PC-3 (cell line): ENCODE measurements at regions not wholly inside any gene's neighbourhood (a gene's known extent, or its start where the extent isn't known, plus 50 kb on each side); places are given as distances from the start of the nearest gene placed in this dataset.

Source experiments
- CTCF ChIP-seq: fragments of 300-600 bp; sonication (generic); conservative IDR thresholded peaks from 2 replicates; pipeline ENCODE4 v1.5.1; 2017; ENCODE audit warnings: antibody characterized with exemption, low read depth, mild to moderate bottlenecking, low read length
- EZH2 ChIP-seq: fragments of 300-600 bp; sonication (generic); IDR thresholded peaks from one replicate; pipeline ENCODE4 v1.6.1; 2017; ENCODE audit warnings: antibody characterized with exemption, mild to moderate bottlenecking, low read length; ENCODE audit not compliant: unreplicated experiment
- EZH2phosphoT487 ChIP-seq: fragments of 300-600 bp; sonication (generic); IDR thresholded peaks from 2 replicates; pipeline ENCODE4 v1.6.1; 2018; ENCODE audit warnings: mild to moderate bottlenecking, antibody characterized with exemption, low read length, borderline replicate concordance

DNA sequence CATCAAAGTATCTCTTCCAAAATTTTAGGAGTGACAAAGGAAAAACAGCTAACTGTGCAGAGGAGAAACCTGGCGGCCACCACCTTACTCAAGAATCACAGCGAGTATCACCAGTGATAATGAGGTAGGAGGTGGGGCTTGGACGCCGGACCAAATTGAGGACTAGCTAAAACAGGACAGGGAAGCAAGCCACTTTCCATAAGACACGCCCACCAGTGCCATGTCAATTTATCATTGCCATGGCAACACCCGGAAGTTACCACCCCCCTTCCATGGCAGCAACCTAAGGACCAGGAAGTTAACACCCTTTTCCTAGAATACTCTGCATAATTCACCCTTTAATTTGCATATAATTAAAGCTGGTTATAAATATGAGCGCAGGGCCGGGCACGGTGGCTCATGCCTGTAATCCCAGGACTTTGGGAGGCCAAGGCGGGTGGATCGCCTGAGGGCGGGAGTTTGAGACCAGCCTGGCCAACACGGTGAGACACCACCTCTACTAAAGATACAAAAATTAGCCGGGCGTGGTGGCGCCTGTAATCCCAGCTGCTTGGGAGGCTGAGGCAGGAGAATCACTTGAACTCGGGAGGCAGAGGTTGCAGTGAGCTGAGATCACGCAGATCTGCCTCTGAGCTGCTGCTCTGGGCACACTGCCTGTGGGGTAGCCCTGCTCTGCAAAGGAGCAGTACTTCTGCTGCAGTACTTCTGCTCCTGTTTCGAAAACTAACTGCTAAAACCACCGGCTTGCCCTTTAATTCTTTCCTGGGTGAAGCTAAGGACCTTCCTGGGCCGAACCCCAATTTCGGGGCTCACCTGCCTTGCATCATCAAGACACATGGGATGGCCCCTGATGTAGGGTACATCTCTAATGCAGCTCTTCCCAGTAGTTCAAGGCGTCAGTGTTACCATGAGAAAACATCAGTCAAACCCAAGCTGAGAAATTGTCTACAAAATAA, 116.7 kb downstream of the HMX1 start:
- no peak for TF ChIP-seq CTCF
- no peak for TF ChIP-seq EZH2
- TF ChIP-seq EZH2phosphoT487, result no peak
